ENCODE measurements at regions not wholly inside any gene's neighbourhood (a gene's known extent, or its start where the extent isn't known, plus 50 kb on each side); places are given as distances from the start of the nearest gene placed in this dataset.

- no peaks in the 10 kb centered on the region for H3K9me3 ChIP-seq (ENCODE audit: control insufficient read depth, low read length)
- H3K36me3 ChIP-seq (ENCODE audit: control insufficient read depth, insufficient read depth, low read length): no peaks in the 10 kb centered on the region
- DNase-seq: no peak
- no peak overlapping the region for H3K4me3 ChIP-seq (ENCODE audit: insufficient read depth, low read depth, low read length, poor library complexity, severe bottlenecking)
- H3K4me1 ChIP-seq (ENCODE audit: control insufficient read depth, insufficient read depth, low read length, poor library complexity, severe bottlenecking): no peaks in the 10 kb centered on the region
- H3K27ac ChIP-seq (ENCODE audit: insufficient read depth, low read length, poor library complexity, severe bottlenecking): no peak overlapping the region
- H3K27me3 ChIP-seq (replicated peaks; ENCODE audit: control insufficient read depth, insufficient read depth, low read length, poor library complexity, severe bottlenecking): peaks cover 24% of the 10 kb centered on the region
Observed at GRCh38 chr4:1475277-1476139, 69.3 kb upstream of the NKX1-1 start.

GRCh38 chr4:1474126-1475090 is 68.2 kb upstream of the NKX1-1 start:
- no peak for DNase-seq

GRCh38 chr4:1473718-1474117 is 67.5 kb upstream of the NKX1-1 start:
- H3K9me3 ChIP-seq (ENCODE audit: control insufficient read depth, low read length): no peaks in the 10 kb centered on the region
- H3K27me3 ChIP-seq (replicated peaks; ENCODE audit: control insufficient read depth, insufficient read depth, low read length, poor library complexity, severe bottlenecking): peaks cover 24% of the 10 kb centered on the region
- H3K27ac ChIP-seq (ENCODE audit: insufficient read depth, low read length, poor library complexity, severe bottlenecking): no peak overlapping the region
- no peak overlapping the region for H3K4me3 ChIP-seq (ENCODE audit: insufficient read depth, low read depth, low read length, poor library complexity, severe bottlenecking)
- no peaks in the 10 kb centered on the region for H3K36me3 ChIP-seq (ENCODE audit: control insufficient read depth, insufficient read depth, low read length)
- H3K4me1 ChIP-seq (ENCODE audit: control insufficient read depth, insufficient read depth, low read length, poor library complexity, severe bottlenecking): no peaks in the 10 kb centered on the region
- DNase-seq: no peak

More at GRCh38 chr4:1474126-1475090, 68.2 kb upstream of the NKX1-1 start:
- Histone ChIP-seq H3K9me3 (ENCODE audit: control insufficient read depth, low read length) (no peaks in the 10 kb centered on the region), H3K27me3 (replicated peaks; ENCODE audit: control insufficient read depth, insufficient read depth, low read length, poor library complexity, severe bottlenecking) (peaks cover 24% of the 10 kb centered on the region), H3K4me1 (ENCODE audit: control insufficient read depth, insufficient read depth, low read length, poor library complexity, severe bottlenecking) (no peaks in the 10 kb centered on the region), H3K36me3 (ENCODE audit: control insufficient read depth, insufficient read depth, low read length) (no peaks in the 10 kb centered on the region), H3K4me3 (ENCODE audit: insufficient read depth, low read depth, low read length, poor library complexity, severe bottlenecking) (no peak overlapping the region), H3K27ac (ENCODE audit: insufficient read depth, low read length, poor library complexity, severe bottlenecking) (no peak overlapping the region)

DNA sequence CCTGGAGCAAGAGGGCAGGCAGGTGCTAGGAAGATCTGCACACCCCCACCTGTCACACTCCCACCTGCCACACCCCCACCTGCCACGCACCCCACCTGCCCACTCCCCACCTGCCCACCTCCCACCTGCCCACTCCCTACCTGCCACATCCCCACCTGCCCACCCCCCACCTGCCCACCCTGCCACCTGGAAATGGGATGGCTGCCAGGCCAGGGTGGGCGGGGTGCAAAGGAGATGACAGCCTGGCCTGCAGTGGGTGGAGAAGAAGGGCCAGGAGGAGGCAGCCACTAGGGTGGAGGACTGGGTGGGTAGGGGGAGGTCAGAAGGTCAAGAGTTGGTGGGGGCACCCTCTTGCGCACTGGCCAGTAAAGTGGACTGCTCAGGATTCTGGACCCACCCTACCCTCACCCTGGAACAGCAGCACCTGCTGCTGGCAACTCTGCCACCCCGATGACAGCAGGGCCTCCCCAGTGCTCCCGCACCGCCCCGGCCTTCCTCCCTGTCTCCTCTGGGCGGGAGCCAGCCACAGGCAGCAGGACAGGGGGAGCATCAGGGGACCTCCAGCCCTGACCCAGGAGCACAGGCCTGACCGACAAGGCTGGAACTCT is 66.8 kb upstream of the NKX1-1 start:
- no peaks in the 10 kb centered on the region for H3K36me3 ChIP-seq (ENCODE audit: control insufficient read depth, insufficient read depth, low read length)
- H3K9me3 ChIP-seq (ENCODE audit: control insufficient read depth, low read length): no peaks in the 10 kb centered on the region
- peaks cover 24% of the 10 kb centered on the region for H3K27me3 ChIP-seq (replicated peaks; ENCODE audit: control insufficient read depth, insufficient read depth, low read length, poor library complexity, severe bottlenecking)
- DNase-seq: no peak
- H3K4me3 ChIP-seq (ENCODE audit: insufficient read depth, low read depth, low read length, poor library complexity, severe bottlenecking): no peak overlapping the region
- H3K4me1 ChIP-seq (ENCODE audit: control insufficient read depth, insufficient read depth, low read length, poor library complexity, severe bottlenecking): no peaks in the 10 kb centered on the region
- H3K27ac ChIP-seq (ENCODE audit: insufficient read depth, low read length, poor library complexity, severe bottlenecking): no peak overlapping the region

DNA sequence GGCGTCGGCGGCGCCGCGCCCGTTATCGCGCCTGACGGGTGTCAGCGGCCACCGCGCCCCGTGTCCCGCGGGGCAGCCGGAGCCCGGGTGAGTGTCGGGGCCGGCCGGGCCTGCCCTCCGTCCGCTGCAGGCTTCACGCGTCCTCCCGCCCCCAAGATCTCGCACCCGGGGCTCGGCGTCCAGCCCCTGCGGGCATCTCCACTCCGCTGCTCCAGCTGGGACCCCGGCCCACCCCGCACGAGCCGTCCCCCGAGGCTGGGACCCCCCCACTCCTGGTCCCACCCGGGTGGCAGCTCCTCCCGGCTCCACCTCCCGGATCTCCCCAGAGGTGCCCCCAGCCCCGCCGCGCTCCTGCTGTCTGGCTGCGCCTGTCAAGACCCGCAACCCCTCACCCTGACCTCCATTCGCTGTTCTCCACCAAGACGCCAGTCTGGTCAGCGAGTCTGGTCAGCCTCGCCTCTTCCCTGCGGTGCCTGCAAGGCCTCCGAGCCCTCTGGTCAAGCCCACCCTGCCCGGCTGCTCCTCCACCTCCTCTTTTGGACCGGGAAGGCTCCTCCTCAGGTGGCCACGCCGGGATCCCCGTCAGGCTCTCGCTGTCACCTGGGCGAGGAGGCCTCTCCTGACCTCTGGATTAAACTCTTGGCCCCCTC is 66.0 kb upstream of the NKX1-1 start:
- no peak for DNase-seq
- Histone ChIP-seq H3K9me3 (ENCODE audit: control insufficient read depth, low read length) (no peaks in the 10 kb centered on the region), H3K4me3 (ENCODE audit: insufficient read depth, low read depth, low read length, poor library complexity, severe bottlenecking) (no peak overlapping the region), H3K36me3 (ENCODE audit: control insufficient read depth, insufficient read depth, low read length) (no peaks in the 10 kb centered on the region), H3K27ac (ENCODE audit: insufficient read depth, low read length, poor library complexity, severe bottlenecking) (no peak overlapping the region), H3K27me3 (replicated peaks; ENCODE audit: control insufficient read depth, insufficient read depth, low read length, poor library complexity, severe bottlenecking) (peaks cover 21% of the 10 kb centered on the region), H3K4me1 (ENCODE audit: control insufficient read depth, insufficient read depth, low read length, poor library complexity, severe bottlenecking) (no peaks in the 10 kb centered on the region)

DNA sequence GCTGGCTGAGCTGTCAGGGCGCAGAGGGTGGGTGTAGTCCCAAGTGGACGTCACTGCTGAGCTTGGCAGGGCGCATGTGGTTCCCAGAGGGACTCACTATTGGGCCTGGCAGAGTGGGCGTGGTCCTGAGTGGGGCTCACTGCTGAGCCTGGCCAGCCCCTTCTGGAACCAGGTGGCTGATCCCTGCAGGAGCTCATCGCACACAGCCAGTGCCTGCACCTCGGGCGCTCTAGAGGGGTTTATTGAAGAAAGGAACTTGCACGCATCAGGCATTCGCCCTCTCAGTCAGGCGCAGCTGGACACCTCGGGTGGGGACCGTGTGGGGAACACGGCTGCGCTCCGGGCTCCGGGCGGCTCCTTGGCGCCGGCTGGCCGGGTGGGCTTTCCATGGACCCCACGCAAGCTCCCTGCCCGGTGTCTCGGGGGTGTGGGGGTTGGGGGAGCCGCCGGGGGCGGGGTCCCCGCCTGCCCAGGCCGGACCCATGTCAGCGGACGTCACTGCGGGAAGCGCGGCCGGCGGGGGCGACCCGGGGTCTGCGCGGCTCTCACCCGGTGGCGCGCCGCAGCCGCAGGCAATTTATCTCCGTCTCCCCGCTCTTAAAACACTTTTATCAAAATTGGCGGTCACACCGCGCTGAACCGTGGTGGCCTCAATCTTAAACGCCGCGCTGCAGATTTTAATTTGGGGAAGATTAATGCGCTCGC is 65.4 kb upstream of the NKX1-1 start:
- Histone ChIP-seq H3K9me3 (ENCODE audit: control insufficient read depth, low read length) (no peaks in the 10 kb centered on the region), H3K4me1 (ENCODE audit: control insufficient read depth, insufficient read depth, low read length, poor library complexity, severe bottlenecking) (no peaks in the 10 kb centered on the region), H3K27ac (ENCODE audit: insufficient read depth, low read length, poor library complexity, severe bottlenecking) (no peak overlapping the region), H3K27me3 (replicated peaks; ENCODE audit: control insufficient read depth, insufficient read depth, low read length, poor library complexity, severe bottlenecking) (peaks cover 21% of the 10 kb centered on the region), H3K4me3 (ENCODE audit: insufficient read depth, low read depth, low read length, poor library complexity, severe bottlenecking) (no peak overlapping the region), H3K36me3 (ENCODE audit: control insufficient read depth, insufficient read depth, low read length) (no peaks in the 10 kb centered on the region)
- no peak for DNase-seq

DNA sequence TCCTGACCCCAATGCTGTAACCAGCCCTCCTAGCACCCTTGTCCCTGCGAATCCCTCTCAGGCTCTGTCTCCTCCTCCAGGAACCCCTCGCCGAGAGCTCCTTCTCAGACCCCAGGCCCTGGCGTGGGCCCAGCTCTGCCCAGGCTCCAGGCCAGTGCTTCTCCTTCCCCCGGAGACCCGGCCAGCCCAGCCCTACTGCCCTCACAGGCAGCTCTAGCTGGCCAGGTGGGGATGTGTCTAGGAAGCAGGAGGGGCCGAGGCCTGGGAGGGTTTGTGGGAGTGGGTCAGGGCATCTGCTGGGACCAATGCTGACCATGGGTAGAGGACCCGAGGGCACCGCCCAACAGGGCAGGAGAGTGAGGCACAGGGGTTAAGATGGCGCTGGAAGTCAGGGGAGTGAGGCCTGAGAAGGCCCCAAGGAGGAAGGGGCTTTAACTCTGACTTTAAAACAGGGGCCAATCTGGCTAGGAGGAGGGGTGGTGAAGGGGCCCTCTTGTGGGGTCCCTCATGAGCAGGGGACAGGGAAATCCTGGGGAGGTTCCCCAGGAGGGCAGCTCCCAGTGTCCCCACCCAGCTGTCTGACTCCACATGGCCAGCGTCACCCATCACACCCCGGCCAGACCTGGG is 64.7 kb upstream of the NKX1-1 start:
- H3K4me3 ChIP-seq (ENCODE audit: insufficient read depth, low read depth, low read length, poor library complexity, severe bottlenecking): no peak overlapping the region
- H3K27ac ChIP-seq (ENCODE audit: insufficient read depth, low read length, poor library complexity, severe bottlenecking): no peak overlapping the region
- H3K4me1 ChIP-seq (ENCODE audit: control insufficient read depth, insufficient read depth, low read length, poor library complexity, severe bottlenecking): no peaks in the 10 kb centered on the region
- H3K9me3 ChIP-seq (ENCODE audit: control insufficient read depth, low read length): no peaks in the 10 kb centered on the region
- peaks cover 21% of the 10 kb centered on the region for H3K27me3 ChIP-seq (replicated peaks; ENCODE audit: control insufficient read depth, insufficient read depth, low read length, poor library complexity, severe bottlenecking)
- DNase-seq: no peak
- no peaks in the 10 kb centered on the region for H3K36me3 ChIP-seq (ENCODE audit: control insufficient read depth, insufficient read depth, low read length)

GRCh38 chr4:1470393-1470670 is 64.1 kb upstream of the NKX1-1 start:
- H3K9me3 ChIP-seq (ENCODE audit: control insufficient read depth, low read length): no peaks in the 10 kb centered on the region
- H3K27me3 ChIP-seq (replicated peaks; ENCODE audit: control insufficient read depth, insufficient read depth, low read length, poor library complexity, severe bottlenecking): peaks cover 21% of the 10 kb centered on the region
- DNase-seq: no peak
- no peaks in the 10 kb centered on the region for H3K36me3 ChIP-seq (ENCODE audit: control insufficient read depth, insufficient read depth, low read length)
- no peak overlapping the region for H3K27ac ChIP-seq (ENCODE audit: insufficient read depth, low read length, poor library complexity, severe bottlenecking)
- no peaks in the 10 kb centered on the region for H3K4me1 ChIP-seq (ENCODE audit: control insufficient read depth, insufficient read depth, low read length, poor library complexity, severe bottlenecking)
- no peak overlapping the region for H3K4me3 ChIP-seq (ENCODE audit: insufficient read depth, low read depth, low read length, poor library complexity, severe bottlenecking)
